ENCODE measurements at regions not wholly inside any gene's neighbourhood (a gene's known extent, or its start where the extent isn't known, plus 50 kb on each side); places are given as distances from the start of the nearest gene placed in this dataset.

GRCh38 chr2:217085543-217085942 lies 225.7 kb upstream of the TNP1 start:
- Histone ChIP-seq H3K4me2 (no peak overlapping the region), H3K79me2 (replicated peaks; ENCODE audit: insufficient read depth) (no peaks in the 10 kb centered on the region), H3K36me3 (ENCODE audit: insufficient read depth) (no peaks in the 10 kb centered on the region), H3F3A (replicated peaks; ENCODE audit: low read depth) (no peaks in the 10 kb centered on the region), H3K9me2 (ENCODE audit: insufficient read depth) (no peaks in the 10 kb centered on the region), H3K4me1 (ENCODE audit: insufficient read depth) (no peaks in the 10 kb centered on the region), H2AFZ (no peak overlapping the region), H3K4me3 (no peak overlapping the region), H3K27me3 (ENCODE audit: insufficient read depth) (no peaks in the 10 kb centered on the region), H4K20me1 (replicated peaks; ENCODE audit: insufficient read depth) (no peaks in the 10 kb centered on the region), H3K27ac (ENCODE audit: low read depth) (no peak overlapping the region)
- DNase-seq (ENCODE audit: low spot score), result no peak
- peaks cover 2% of the 10 kb centered on the region for H3K27me3 Mint-ChIP-seq (ENCODE audit: insufficient read depth, low read depth, poor library complexity)
- no peaks in the 10 kb centered on the region for H3K9me3 Mint-ChIP-seq
- H3K36me3 Mint-ChIP-seq (ENCODE audit: low read depth), result no peaks in the 10 kb centered on the region
- no peaks in the 10 kb centered on the region for H3K4me1 Mint-ChIP-seq
- no peak for ATAC-seq
- H3K27ac Mint-ChIP-seq, result no peak overlapping the region
- no peak for TF ChIP-seq NANOG (IDR thresholded peaks at IDR 0.05; ENCODE audit: borderline replicate concordance)
- peak in 1 of 2 experiments; percentile 31; a peak in 2 of 4 replicates for TF ChIP-seq CTCF (conservative IDR thresholded peaks at IDR 0.05; ENCODE audit: low read depth in 2 of 2)
- H3K4me3 Mint-ChIP-seq, result no peak overlapping the region

- no peak overlapping the region for H3K4me3 Mint-ChIP-seq
- Histone ChIP-seq H3K27me3 (ENCODE audit: insufficient read depth) (no peaks in the 10 kb centered on the region), H3K36me3 (ENCODE audit: insufficient read depth) (no peaks in the 10 kb centered on the region), H3F3A (replicated peaks; ENCODE audit: low read depth) (no peaks in the 10 kb centered on the region), H3K4me1 (ENCODE audit: insufficient read depth) (no peaks in the 10 kb centered on the region), H2AFZ (no peak overlapping the region), H3K9me2 (ENCODE audit: insufficient read depth) (no peaks in the 10 kb centered on the region), H3K4me2 (no peak overlapping the region), H3K4me3 (no peak overlapping the region), H4K20me1 (replicated peaks; ENCODE audit: insufficient read depth) (no peaks in the 10 kb centered on the region), H3K79me2 (replicated peaks; ENCODE audit: insufficient read depth) (no peaks in the 10 kb centered on the region), H3K27ac (ENCODE audit: low read depth) (no peak overlapping the region)
- no peaks in the 10 kb centered on the region for H3K36me3 Mint-ChIP-seq (ENCODE audit: low read depth)
- no peak for ATAC-seq
- H3K9me3 Mint-ChIP-seq, result no peaks in the 10 kb centered on the region
- no peak overlapping the region for H3K27ac Mint-ChIP-seq
- no peak for DNase-seq (ENCODE audit: low spot score)
- peaks cover 2% of the 10 kb centered on the region for H3K27me3 Mint-ChIP-seq (ENCODE audit: insufficient read depth, low read depth, poor library complexity)
- H3K4me1 Mint-ChIP-seq, result no peaks in the 10 kb centered on the region
- TF ChIP-seq ZNF331 (CRISPR knock-in tag; IDR thresholded peaks at IDR 0.05; ENCODE audit: low read depth), result no peak
- TF ChIP-seq ZNF114 (CRISPR knock-in tag; IDR thresholded peaks at IDR 0.05), result no peak
- TF ChIP-seq EZH2phosphoT487 (IDR thresholded peaks at IDR 0.05; ENCODE audit: unreplicated experiment), result no peak
- no peak for TF ChIP-seq JUNB (IDR thresholded peaks at IDR 0.05; ENCODE audit: unreplicated experiment)
- no peak for TF ChIP-seq ETS1 (IDR thresholded peaks at IDR 0.05)
- TF ChIP-seq NANOG (IDR thresholded peaks at IDR 0.05; ENCODE audit: borderline replicate concordance), result no peak
- TF ChIP-seq POLR2AphosphoS5 (IDR thresholded peaks at IDR 0.05; ENCODE audit: low read depth), result no peak
- TF ChIP-seq CREB1 (CRISPR knock-in tag; IDR thresholded peaks at IDR 0.05; ENCODE audit: low read depth), result no peak
- TF ChIP-seq STAT1 (IDR thresholded peaks at IDR 0.05; ENCODE audit: unreplicated experiment), result no peak
- TF ChIP-seq CTCF (conservative IDR thresholded peaks at IDR 0.05; ENCODE audit: low read depth in 2 of 2), result no peak
- TF ChIP-seq ZNF462 (CRISPR knock-in tag; IDR thresholded peaks at IDR 0.05), result no peak
- TF ChIP-seq EZH2 (IDR thresholded peaks at IDR 0.05; ENCODE audit: low read depth, unreplicated experiment), result no peak
Observed at GRCh38 chr2:217081799-217082198, 221.9 kb upstream of the TNP1 start.
